Breast epithelium (tissue), 3 donors: ENCODE measurements at regions not wholly inside any gene's neighbourhood (a gene's known extent, or its start where the extent isn't known, plus 50 kb on each side); places are given as distances from the start of the nearest gene placed in this dataset.

ENCODE experiments used
- POLR2A ChIP-seq: fragments of 450-650 bp; IDR thresholded peaks from one replicate; pipeline ENCODE4 v1.6.1; 2016; ENCODE audit warnings: antibody characterized with exemption, mild to moderate bottlenecking, moderate library complexity
- TF ChIP-seq, protein P1 (sequence below), 3 donors: fragments of 450-650 bp; IDR thresholded peaks; one replicate each; pipeline ENCODE4 v1.5.1; 2016 to 2017; ENCODE audit warnings: antibody characterized with exemption in 3 of 3, mild to moderate bottlenecking in 3 of 3, moderate library complexity in 3 of 3

DNA sequence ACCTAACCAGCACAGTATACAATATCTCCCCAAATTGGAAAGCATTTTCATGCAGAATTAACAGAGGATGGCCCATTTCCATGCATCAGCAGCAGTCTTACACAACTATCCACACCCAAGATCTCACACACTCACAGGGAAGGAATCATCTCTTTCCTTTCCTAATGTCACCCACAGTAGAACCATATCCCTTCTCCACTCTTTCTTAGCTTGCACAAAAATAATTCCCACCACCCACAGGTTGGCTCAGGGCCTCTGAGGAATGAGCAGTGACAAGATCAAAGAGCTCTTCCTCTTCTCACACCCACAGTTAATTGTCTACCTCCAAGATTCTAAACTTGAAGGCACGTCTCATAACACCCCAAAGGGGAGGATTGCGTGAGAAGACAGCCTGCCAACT, 217.7 kb upstream of the VEGFC start:
- TF ChIP-seq, protein P1, sequence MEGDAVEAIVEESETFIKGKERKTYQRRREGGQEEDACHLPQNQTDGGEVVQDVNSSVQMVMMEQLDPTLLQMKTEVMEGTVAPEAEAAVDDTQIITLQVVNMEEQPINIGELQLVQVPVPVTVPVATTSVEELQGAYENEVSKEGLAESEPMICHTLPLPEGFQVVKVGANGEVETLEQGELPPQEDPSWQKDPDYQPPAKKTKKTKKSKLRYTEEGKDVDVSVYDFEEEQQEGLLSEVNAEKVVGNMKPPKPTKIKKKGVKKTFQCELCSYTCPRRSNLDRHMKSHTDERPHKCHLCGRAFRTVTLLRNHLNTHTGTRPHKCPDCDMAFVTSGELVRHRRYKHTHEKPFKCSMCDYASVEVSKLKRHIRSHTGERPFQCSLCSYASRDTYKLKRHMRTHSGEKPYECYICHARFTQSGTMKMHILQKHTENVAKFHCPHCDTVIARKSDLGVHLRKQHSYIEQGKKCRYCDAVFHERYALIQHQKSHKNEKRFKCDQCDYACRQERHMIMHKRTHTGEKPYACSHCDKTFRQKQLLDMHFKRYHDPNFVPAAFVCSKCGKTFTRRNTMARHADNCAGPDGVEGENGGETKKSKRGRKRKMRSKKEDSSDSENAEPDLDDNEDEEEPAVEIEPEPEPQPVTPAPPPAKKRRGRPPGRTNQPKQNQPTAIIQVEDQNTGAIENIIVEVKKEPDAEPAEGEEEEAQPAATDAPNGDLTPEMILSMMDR (IDR thresholded peaks at IDR 0.05), result no peak
- TF ChIP-seq POLR2A, result no peak
